ENCODE measurements at regions not wholly inside any gene's neighbourhood (a gene's known extent, or its start where the extent isn't known, plus 50 kb on each side); places are given as distances from the start of the nearest gene placed in this dataset.

DNA sequence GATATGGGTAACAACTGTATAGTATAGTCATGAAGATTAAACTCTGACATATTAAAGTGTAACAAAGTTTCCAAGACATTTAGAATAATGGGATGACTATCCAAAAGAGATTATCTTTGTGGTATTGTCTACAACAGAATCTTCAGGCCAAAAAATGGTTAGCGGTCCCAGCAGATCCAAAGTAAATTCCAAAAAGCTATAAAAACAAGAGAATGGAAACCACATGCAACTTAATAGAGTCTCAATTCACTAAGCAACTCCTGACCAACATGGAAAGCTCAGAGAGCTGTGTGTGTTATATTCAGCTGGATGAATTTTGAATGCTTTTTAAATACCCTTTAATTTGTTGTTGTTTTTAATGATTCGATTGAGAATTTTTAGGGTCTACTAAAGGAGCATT lies 688.2 kb downstream of the CETN3 start:
- TF ChIP-seq CTCF (IDR thresholded peaks at IDR 0.05) (no peak), SIN3A (IDR thresholded peaks at IDR 0.05; ENCODE audit: borderline replicate concordance, insufficient read depth, low read depth, low read length) (no peak), POLR2AphosphoS5 (IDR thresholded peaks at IDR 0.05; ENCODE audit: low read depth, low read length) (no peak), TCF7L2 (IDR thresholded peaks at IDR 0.05; ENCODE audit: low read depth, low read length) (no peak)
- TF ChIP-seq, protein P1, sequence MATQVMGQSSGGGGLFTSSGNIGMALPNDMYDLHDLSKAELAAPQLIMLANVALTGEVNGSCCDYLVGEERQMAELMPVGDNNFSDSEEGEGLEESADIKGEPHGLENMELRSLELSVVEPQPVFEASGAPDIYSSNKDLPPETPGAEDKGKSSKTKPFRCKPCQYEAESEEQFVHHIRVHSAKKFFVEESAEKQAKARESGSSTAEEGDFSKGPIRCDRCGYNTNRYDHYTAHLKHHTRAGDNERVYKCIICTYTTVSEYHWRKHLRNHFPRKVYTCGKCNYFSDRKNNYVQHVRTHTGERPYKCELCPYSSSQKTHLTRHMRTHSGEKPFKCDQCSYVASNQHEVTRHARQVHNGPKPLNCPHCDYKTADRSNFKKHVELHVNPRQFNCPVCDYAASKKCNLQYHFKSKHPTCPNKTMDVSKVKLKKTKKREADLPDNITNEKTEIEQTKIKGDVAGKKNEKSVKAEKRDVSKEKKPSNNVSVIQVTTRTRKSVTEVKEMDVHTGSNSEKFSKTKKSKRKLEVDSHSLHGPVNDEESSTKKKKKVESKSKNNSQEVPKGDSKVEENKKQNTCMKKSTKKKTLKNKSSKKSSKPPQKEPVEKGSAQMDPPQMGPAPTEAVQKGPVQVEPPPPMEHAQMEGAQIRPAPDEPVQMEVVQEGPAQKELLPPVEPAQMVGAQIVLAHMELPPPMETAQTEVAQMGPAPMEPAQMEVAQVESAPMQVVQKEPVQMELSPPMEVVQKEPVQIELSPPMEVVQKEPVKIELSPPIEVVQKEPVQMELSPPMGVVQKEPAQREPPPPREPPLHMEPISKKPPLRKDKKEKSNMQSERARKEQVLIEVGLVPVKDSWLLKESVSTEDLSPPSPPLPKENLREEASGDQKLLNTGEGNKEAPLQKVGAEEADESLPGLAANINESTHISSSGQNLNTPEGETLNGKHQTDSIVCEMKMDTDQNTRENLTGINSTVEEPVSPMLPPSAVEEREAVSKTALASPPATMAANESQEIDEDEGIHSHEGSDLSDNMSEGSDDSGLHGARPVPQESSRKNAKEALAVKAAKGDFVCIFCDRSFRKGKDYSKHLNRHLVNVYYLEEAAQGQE (IDR thresholded peaks at IDR 0.05; ENCODE audit: insufficient read depth in 1 of 2, low read depth in 2 of 2, low read length in 1 of 2): no peak
